Endothelial cell of umbilical vein (primary cell): ENCODE measurements at regions not wholly inside any gene's neighbourhood (a gene's known extent, or its start where the extent isn't known, plus 50 kb on each side); places are given as distances from the start of the nearest gene placed in this dataset.

Experiments
- BruUV-seq: library from RNA; stranded (reverse); fragments of 400-500 nt; replicated peaks from 2 replicates; lab custom pipeline; 2021; lab: Mats Ljungman, UMichigan
- CTCF ChIA-PET: fragments of 300-600, 350-600 bp; sonication (Branson Sonifier 250); formaldehyde crosslinking; loops from one replicate; lab custom pipeline; 2021; ENCODE audit warnings: antibody characterized with exemption, inconsistent platforms; lab: Charles Lee
- POLR2A ChIA-PET: fragments of 300-600, 350-600 bp; sonication (Branson Sonifier 250); formaldehyde crosslinking; loops from one replicate; lab custom pipeline; 2021; ENCODE audit warnings: antibody characterized with exemption, inconsistent platforms; lab: Charles Lee
- DNase-seq: peaks from one replicate; pipeline ENCODE4 v3.0.0-alpha.2; 2011; ENCODE audit warnings: low read depth, low spot score
- FAIRE-seq: peaks from 2 replicates; lab custom pipeline; 2011; peaks lifted over from hg19 to GRCh38; lab: Jason Lieb, UNC
- H2AFZ ChIP-seq: 2 replicates; pipeline ENCODE4 v1.6.0; 2012; ENCODE audit warnings: low read depth, low read length, control low read depth, inconsistent platforms
- H3K27ac ChIP-seq: 2 replicates; pipeline ENCODE4 v1.5.1; 2011; ENCODE audit warnings: low read depth, mild to moderate bottlenecking, control low read depth, low read length, moderate library complexity; ENCODE audit not compliant: insufficient read depth
- H3K27me3 ChIP-seq, 2 experiments: 2 replicates each; pipeline versions ENCODE4 v1.6.0 to v1.6.1; 2011; ENCODE audit warnings: low read length in 2 of 2, mixed read lengths in 1 of 2; ENCODE audit not compliant: control insufficient read depth in 2 of 2, insufficient read depth in 2 of 2
- H3K36me3 ChIP-seq, 2 experiments: 2 replicates in 1 of 2; 3 replicates in 1 of 2; pipeline ENCODE4 v1.5.1; 2011; ENCODE audit warnings: low read length in 2 of 2, mild to moderate bottlenecking in 1 of 2, moderate library complexity in 1 of 2; ENCODE audit not compliant: control insufficient read depth in 2 of 2, insufficient read depth in 2 of 2; ENCODE audit errors: extremely low read depth in 1 of 2
- H3K4me1 ChIP-seq: 3 replicates; pipeline ENCODE4 v1.5.1; 2011; ENCODE audit warnings: mild to moderate bottlenecking, low read length; ENCODE audit not compliant: control insufficient read depth, insufficient read depth; ENCODE audit errors: extremely low read depth
- H3K4me2 ChIP-seq: 2 replicates; pipeline ENCODE4 v1.6.1; 2011; ENCODE audit warnings: low read length, control low read depth, mixed read lengths; ENCODE audit not compliant: insufficient read depth
- H3K4me3 ChIP-seq, 3 experiments: fragments of 200-600 bp in 1 of 3; sonication (generic), shearing (Covaris generic) in 1 of 3; replicated peaks in 1 of 3; 2 replicates each; pipeline ENCODE4 v1.5.1; 2011 to 2016; ENCODE audit warnings: control low read depth in 3 of 3, low read length in 3 of 3, mild to moderate bottlenecking in 2 of 3, inconsistent platforms in 1 of 3, low read depth in 1 of 3, moderate library complexity in 1 of 3; ENCODE audit not compliant: insufficient read depth in 1 of 3
- H3K79me2 ChIP-seq: 2 replicates; pipeline ENCODE4 v1.6.0; 2012; ENCODE audit warnings: low read length, inconsistent platforms; ENCODE audit not compliant: control insufficient read depth, insufficient read depth
- H3K9ac ChIP-seq: replicated peaks from 2 replicates; pipeline ENCODE3; 2011; ENCODE audit warnings: low read length, control low read depth; ENCODE audit not compliant: insufficient read depth; ENCODE audit errors: extremely low read depth
- H3K9me1 ChIP-seq: replicated peaks from 3 replicates; pipeline ENCODE4 v1.6.0; 2011; ENCODE audit warnings: mild to moderate bottlenecking, low read length; ENCODE audit not compliant: control insufficient read depth, insufficient read depth; ENCODE audit errors: extremely low read depth
- H3K9me3 ChIP-seq: replicated peaks from 2 replicates; pipeline ENCODE4 v1.5.1; 2012; ENCODE audit warnings: low read length, inconsistent platforms; ENCODE audit not compliant: control insufficient read depth, insufficient read depth
- H4K20me1 ChIP-seq: replicated peaks from 2 replicates; pipeline ENCODE3; 2011; ENCODE audit warnings: mild to moderate bottlenecking, low read length; ENCODE audit not compliant: control insufficient read depth, insufficient read depth; ENCODE audit errors: extremely low read depth
- EZH2 ChIP-seq: IDR thresholded peaks from 2 replicates; pipeline ENCODE4 v1.6.1; 2012; ENCODE audit warnings: borderline replicate concordance, low read depth, mild to moderate bottlenecking, moderate library complexity, low read length, inconsistent platforms; ENCODE audit not compliant: severe bottlenecking
- FOS ChIP-seq: IDR thresholded peaks from 2 replicates; pipeline ENCODE4 v1.6.1; 2011; ENCODE audit warnings: mild to moderate bottlenecking, low read length, moderate library complexity, borderline replicate concordance; ENCODE audit not compliant: insufficient read depth
- GATA2 ChIP-seq: IDR thresholded peaks from 2 replicates; pipeline ENCODE4 v1.7.0; 2011; ENCODE audit warnings: low read depth, mild to moderate bottlenecking, moderate library complexity, mixed read lengths, low read length; ENCODE audit not compliant: insufficient read length, insufficient read depth
- JUN ChIP-seq: IDR thresholded peaks from 2 replicates; pipeline ENCODE4 v1.6.1; 2011; ENCODE audit warnings: borderline replicate concordance, low read depth; ENCODE audit not compliant: insufficient read length, insufficient read depth
- MYC ChIP-seq: IDR thresholded peaks from one replicate; pipeline ENCODE4 v1.6.1; 2011; ENCODE audit warnings: mild to moderate bottlenecking, low read depth, low read length
- POLR2A ChIP-seq: IDR thresholded peaks from 2 replicates; pipeline ENCODE4 v1.6.1; 2012; ENCODE audit warnings: low read depth, mild to moderate bottlenecking, control low read depth, low read length
- POLR2AphosphoS5 ChIP-seq: IDR thresholded peaks from 2 replicates; pipeline ENCODE4 v1.6.1; 2012; ENCODE audit warnings: low read depth, mild to moderate bottlenecking, control low read depth, low read length, moderate library complexity; ENCODE audit not compliant: insufficient read depth
- dilution Hi-C: fragments of 300-500 bp; cut with MboI; formaldehyde crosslinking; loops from one replicate; pipeline ENCODE4 v1.15.0; 2019; ENCODE audit warnings: low sequenced_read_pairs; ENCODE audit not compliant: extremely low pct_ligation_motif_present
- intact Hi-C: fragments of 100-400 bp; cut with micrococcal nuclease; formaldehyde crosslinking; loops from one replicate; pipeline ENCODE4 v1.10.0; 2022
- TF ChIP-seq, protein P1 (sequence below), 2 donors: IDR thresholded peaks; 1 replicate in 1 of 2; 2 replicates in 1 of 2; pipeline ENCODE4 v1.5.1; 2011; ENCODE audit warnings: low read length in 2 of 2, mild to moderate bottlenecking in 2 of 2, moderate library complexity in 2 of 2, control low read depth in 1 of 2, inconsistent platforms in 1 of 2, low read depth in 1 of 2; ENCODE audit not compliant: insufficient read depth in 1 of 2; ENCODE audit errors: extremely low read depth in 1 of 2
- TF ChIP-seq, protein P2 (sequence below): IDR thresholded peaks from 2 replicates; pipeline ENCODE4 v1.6.1; 2011; ENCODE audit not compliant: insufficient read depth, insufficient read length

DNA sequence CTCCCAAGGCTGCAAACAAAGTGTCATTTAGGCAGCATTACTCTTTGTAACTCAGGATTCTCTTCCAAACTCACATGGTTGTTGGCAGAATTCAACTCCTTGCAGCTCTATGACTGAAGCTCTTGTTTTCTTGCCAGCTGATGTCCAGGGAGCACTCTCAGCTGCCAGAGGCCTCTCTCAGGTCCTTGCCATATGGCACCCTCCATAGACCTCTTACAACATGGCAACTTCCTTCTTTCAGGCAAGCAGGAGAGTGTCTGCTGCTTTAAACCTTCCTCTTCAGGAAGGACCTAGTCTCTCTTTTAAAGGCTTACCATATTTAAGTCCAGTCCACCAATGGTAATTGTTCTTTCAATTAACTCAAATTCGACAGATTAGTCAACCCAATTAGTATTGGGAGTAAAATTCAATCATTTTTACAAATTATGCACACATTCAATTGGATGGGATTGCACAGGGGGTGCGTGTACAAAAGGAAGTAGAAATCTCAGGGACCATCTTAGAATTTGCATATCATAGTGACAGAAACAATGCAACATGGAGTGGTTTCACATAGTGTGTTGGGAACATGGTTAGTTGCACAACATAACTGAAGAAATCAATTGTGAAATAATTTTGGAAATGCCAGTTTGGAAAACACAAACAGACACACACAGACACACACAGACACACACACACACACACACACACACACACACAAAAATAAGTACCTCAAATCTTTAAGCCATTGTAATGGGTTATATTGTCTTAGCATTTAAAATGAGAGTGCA is 893.5 kb upstream of the ZEB2 start:
- FAIRE-seq (no peak), DNase-seq (no peak)
- no TSS peak for BruUV-seq
- H3K27ac ChIP-seq = no peak overlapping the region
- no peaks in the 10 kb centered on the region for H3K27me3 ChIP-seq
- ChIA-PET CTCF (no interaction called here), POLR2A (no interaction called here)
- no peaks in the 10 kb centered on the region for H4K20me1 ChIP-seq
- intact Hi-C loops = no loop called here
- H3K36me3 ChIP-seq = no peaks in the 10 kb centered on the region
- H3K79me2 ChIP-seq = no peaks in the 10 kb centered on the region
- H2AFZ ChIP-seq = no peak overlapping the region
- H3K4me2 ChIP-seq = no peak overlapping the region
- H3K9ac ChIP-seq = no peak overlapping the region
- no peaks in the 10 kb centered on the region for H3K4me1 ChIP-seq
- H3K9me1 ChIP-seq = no peaks in the 10 kb centered on the region
- dilution Hi-C loops = no loop called here
- H3K4me3 ChIP-seq = no peak overlapping the region
- TF ChIP-seq GATA2 (no peak), EZH2 (no peak), JUN (no peak), FOS (no peak), POLR2A (no peak), POLR2AphosphoS5 (no peak), MYC (no peak)
- TF ChIP-seq, protein P1, sequence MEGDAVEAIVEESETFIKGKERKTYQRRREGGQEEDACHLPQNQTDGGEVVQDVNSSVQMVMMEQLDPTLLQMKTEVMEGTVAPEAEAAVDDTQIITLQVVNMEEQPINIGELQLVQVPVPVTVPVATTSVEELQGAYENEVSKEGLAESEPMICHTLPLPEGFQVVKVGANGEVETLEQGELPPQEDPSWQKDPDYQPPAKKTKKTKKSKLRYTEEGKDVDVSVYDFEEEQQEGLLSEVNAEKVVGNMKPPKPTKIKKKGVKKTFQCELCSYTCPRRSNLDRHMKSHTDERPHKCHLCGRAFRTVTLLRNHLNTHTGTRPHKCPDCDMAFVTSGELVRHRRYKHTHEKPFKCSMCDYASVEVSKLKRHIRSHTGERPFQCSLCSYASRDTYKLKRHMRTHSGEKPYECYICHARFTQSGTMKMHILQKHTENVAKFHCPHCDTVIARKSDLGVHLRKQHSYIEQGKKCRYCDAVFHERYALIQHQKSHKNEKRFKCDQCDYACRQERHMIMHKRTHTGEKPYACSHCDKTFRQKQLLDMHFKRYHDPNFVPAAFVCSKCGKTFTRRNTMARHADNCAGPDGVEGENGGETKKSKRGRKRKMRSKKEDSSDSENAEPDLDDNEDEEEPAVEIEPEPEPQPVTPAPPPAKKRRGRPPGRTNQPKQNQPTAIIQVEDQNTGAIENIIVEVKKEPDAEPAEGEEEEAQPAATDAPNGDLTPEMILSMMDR (IDR thresholded peaks at IDR 0.05; ENCODE audit: extremely low read depth in 1 of 2, insufficient read depth in 1 of 2, low read depth in 1 of 2, low read length in 2 of 2) = no peak
- TF ChIP-seq, protein P2, sequence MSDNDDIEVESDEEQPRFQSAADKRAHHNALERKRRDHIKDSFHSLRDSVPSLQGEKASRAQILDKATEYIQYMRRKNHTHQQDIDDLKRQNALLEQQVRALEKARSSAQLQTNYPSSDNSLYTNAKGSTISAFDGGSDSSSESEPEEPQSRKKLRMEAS = no peak
- no peaks in the 10 kb centered on the region for H3K9me3 ChIP-seq
